Fibroblast of lung (primary cell): ENCODE measurements at regions not wholly inside any gene's neighbourhood (a gene's known extent, or its start where the extent isn't known, plus 50 kb on each side); places are given as distances from the start of the nearest gene placed in this dataset.

Experiments used
- EZH2 ChIP-seq: IDR thresholded peaks from 2 replicates; pipeline ENCODE4 v1.5.1; 2012; ENCODE audit warnings: low read length, control low read depth, mild to moderate bottlenecking; ENCODE audit errors: missing control alignments
- TF ChIP-seq, protein P1 (sequence below), 2 donors: IDR thresholded peaks in 1 of 2; conservative IDR thresholded peaks in 1 of 2; 1 replicate in 1 of 2; 2 replicates in 1 of 2; pipeline ENCODE4 v1.5.1; 2011 to 2012; ENCODE audit warnings: low read length in 2 of 2, control low read depth in 1 of 2, inconsistent platforms in 1 of 2, low read depth in 1 of 2, mild to moderate bottlenecking in 1 of 2

DNA sequence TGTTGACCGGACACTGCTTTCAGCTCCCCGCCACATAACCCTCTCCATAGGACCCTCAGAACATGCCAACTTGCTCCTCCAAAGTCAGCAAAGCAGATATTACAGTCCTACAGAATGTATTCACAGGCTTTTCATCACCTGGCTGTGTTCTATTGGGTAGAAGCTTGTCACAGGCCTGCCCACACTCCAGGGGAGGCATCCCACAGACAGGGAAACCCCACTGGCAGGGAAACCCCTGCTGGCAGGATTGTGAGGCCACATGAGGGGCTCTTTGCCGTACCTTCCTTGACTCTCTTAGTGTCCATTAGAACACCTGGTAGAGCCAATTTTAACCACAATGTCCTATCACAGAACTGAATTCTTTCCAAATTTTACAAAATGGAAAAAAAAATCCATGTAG is 344.2 kb upstream of the MGMT start:
- TF ChIP-seq, protein P1, sequence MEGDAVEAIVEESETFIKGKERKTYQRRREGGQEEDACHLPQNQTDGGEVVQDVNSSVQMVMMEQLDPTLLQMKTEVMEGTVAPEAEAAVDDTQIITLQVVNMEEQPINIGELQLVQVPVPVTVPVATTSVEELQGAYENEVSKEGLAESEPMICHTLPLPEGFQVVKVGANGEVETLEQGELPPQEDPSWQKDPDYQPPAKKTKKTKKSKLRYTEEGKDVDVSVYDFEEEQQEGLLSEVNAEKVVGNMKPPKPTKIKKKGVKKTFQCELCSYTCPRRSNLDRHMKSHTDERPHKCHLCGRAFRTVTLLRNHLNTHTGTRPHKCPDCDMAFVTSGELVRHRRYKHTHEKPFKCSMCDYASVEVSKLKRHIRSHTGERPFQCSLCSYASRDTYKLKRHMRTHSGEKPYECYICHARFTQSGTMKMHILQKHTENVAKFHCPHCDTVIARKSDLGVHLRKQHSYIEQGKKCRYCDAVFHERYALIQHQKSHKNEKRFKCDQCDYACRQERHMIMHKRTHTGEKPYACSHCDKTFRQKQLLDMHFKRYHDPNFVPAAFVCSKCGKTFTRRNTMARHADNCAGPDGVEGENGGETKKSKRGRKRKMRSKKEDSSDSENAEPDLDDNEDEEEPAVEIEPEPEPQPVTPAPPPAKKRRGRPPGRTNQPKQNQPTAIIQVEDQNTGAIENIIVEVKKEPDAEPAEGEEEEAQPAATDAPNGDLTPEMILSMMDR (conservative IDR thresholded peaks at IDR 0.05 in 1 of 2, IDR thresholded peaks at IDR 0.05 in 1 of 2; ENCODE audit: low read depth in 1 of 2, low read length in 2 of 2), result no peak
- TF ChIP-seq EZH2, result no peak
